IMR-90 (cell line): ENCODE measurements at regions not wholly inside any gene's neighbourhood (a gene's known extent, or its start where the extent isn't known, plus 50 kb on each side); places are given as distances from the start of the nearest gene placed in this dataset.

ENCODE experiments used
- ATAC-seq: fragments of 200-7000 bp; cut with Tn5 transposase; 2 replicates; pipeline ENCODE4 v1.9.1; 2020; ENCODE audit warnings: low read depth, mild to moderate bottlenecking, moderate library complexity
- BruUV-seq: library from RNA; stranded (reverse); fragments of 400-500 nt; replicated peaks from 2 replicates; lab custom pipeline; 2021; lab: Mats Ljungman, UMichigan
- CTCF ChIA-PET: fragments of 300-600 bp; formaldehyde crosslinking; extraction: SDS; loops from one replicate; lab custom pipeline; 2021; ENCODE audit warnings: antibody characterized with exemption; lab: Yijun Ruan, JAX
- POLR2A ChIA-PET: fragments of 300-600 bp; sonication (Branson Sonifier 250); formaldehyde crosslinking; loops from one replicate; lab custom pipeline; 2022; ENCODE audit warnings: antibody characterized with exemption; ENCODE audit not compliant: unreplicated experiment; lab: Charles Lee
- DNase-seq: peaks from one replicate; pipeline ENCODE4 v3.0.0; 2013
- H2AFZ ChIP-seq: replicated peaks from 2 replicates; pipeline ENCODE3; 2013; ENCODE audit warnings: low read length, mild to moderate bottlenecking; ENCODE audit not compliant: poor library complexity
- H2AK5ac ChIP-seq: 2 replicates; pipeline ENCODE4 v1.6.1; 2013; ENCODE audit warnings: low read depth, low read length, inconsistent platforms
- H2AK9ac ChIP-seq: replicated peaks from 2 replicates; pipeline ENCODE3; 2013; ENCODE audit warnings: mild to moderate bottlenecking, low read depth, low read length, moderate library complexity; ENCODE audit not compliant: poor library complexity
- H2BK120ac ChIP-seq: 2 replicates; pipeline ENCODE4 v1.6.1; 2013; ENCODE audit warnings: low read depth, low read length, inconsistent platforms
- H2BK15ac ChIP-seq: 3 replicates; pipeline ENCODE4 v1.6.1; 2013; ENCODE audit warnings: low read depth, low read length, inconsistent platforms
- H2BK20ac ChIP-seq: 2 replicates; pipeline ENCODE4 v1.6.1; 2013; ENCODE audit warnings: low read depth, mild to moderate bottlenecking, inconsistent platforms, low read length, moderate library complexity
- H2BK5ac ChIP-seq: 2 replicates; pipeline ENCODE4 v1.6.1; 2013; ENCODE audit warnings: mild to moderate bottlenecking, low read depth, low read length, inconsistent platforms; ENCODE audit not compliant: poor library complexity, severe bottlenecking
- H3K14ac ChIP-seq: replicated peaks from 2 replicates; pipeline ENCODE4 v1.6.1; 2013; ENCODE audit warnings: low read depth, low read length, inconsistent platforms
- H3K18ac ChIP-seq: 2 replicates; pipeline ENCODE4 v1.6.1; 2013; ENCODE audit warnings: low read depth, low read length, control low read depth
- H3K23ac ChIP-seq: 2 replicates; pipeline ENCODE4 v1.6.1; 2013; ENCODE audit warnings: low read depth, low read length, inconsistent platforms
- H3K27ac ChIP-seq: 2 replicates; pipeline ENCODE4 v1.5.1; 2013; ENCODE audit warnings: mild to moderate bottlenecking, control low read depth, low read length; ENCODE audit not compliant: insufficient read depth
- H3K27me3 ChIP-seq: 2 replicates; pipeline ENCODE4 v1.6.1; 2013; ENCODE audit warnings: low read length; ENCODE audit not compliant: control insufficient read depth, insufficient read depth
- H3K36me3 ChIP-seq: 2 replicates; pipeline ENCODE4 v1.6.1; 2013; ENCODE audit warnings: low read length, mixed read lengths; ENCODE audit not compliant: control insufficient read depth, insufficient read depth
- H3K4ac ChIP-seq: 2 replicates; pipeline ENCODE4 v1.6.1; 2013; ENCODE audit warnings: low read depth, low read length, inconsistent platforms
- H3K4me1 ChIP-seq: 2 replicates; pipeline ENCODE4 v1.6.1; 2013; ENCODE audit warnings: low read length, mixed read lengths; ENCODE audit not compliant: control insufficient read depth, insufficient read depth
- H3K4me2 ChIP-seq: 2 replicates; pipeline ENCODE4 v1.6.1; 2013; ENCODE audit warnings: low read depth, mild to moderate bottlenecking, control low read depth, low read length, moderate library complexity
- H3K4me3 ChIP-seq: 2 replicates; pipeline ENCODE4 v1.5.1; 2013; ENCODE audit warnings: low read depth, mild to moderate bottlenecking, control low read depth, low read length, moderate library complexity; ENCODE audit not compliant: insufficient read depth
- H3K56ac ChIP-seq: 2 replicates; pipeline ENCODE4 v1.6.1; 2013; ENCODE audit warnings: low read length, inconsistent platforms; ENCODE audit not compliant: insufficient read depth; ENCODE audit errors: extremely low read depth
- H3K79me1 ChIP-seq, 2 experiments: 2 replicates each; pipeline ENCODE4 v1.6.1; 2013; ENCODE audit warnings: low read length in 2 of 2, inconsistent platforms in 1 of 2, low read depth in 1 of 2
- H3K9ac ChIP-seq: 2 replicates; pipeline ENCODE4 v1.6.1; 2013; ENCODE audit warnings: low read depth, low read length, control low read depth
- H3K9me1 ChIP-seq: 2 replicates; pipeline ENCODE4 v1.6.1; 2013; ENCODE audit warnings: low read length, inconsistent platforms; ENCODE audit not compliant: insufficient read depth
- H3K9me3 ChIP-seq: 2 replicates; pipeline ENCODE4 v1.6.1; 2013; ENCODE audit warnings: low read length; ENCODE audit not compliant: control insufficient read depth, insufficient read depth
- H4K20me1 ChIP-seq: 2 replicates; pipeline ENCODE4 v1.6.1; 2013; ENCODE audit warnings: low read length, inconsistent platforms; ENCODE audit not compliant: insufficient read depth
- H4K5ac ChIP-seq: 2 replicates; pipeline ENCODE4 v1.6.1; 2013; ENCODE audit warnings: mild to moderate bottlenecking, low read depth, low read length, control low read depth
- H4K8ac ChIP-seq, 2 experiments: 2 replicates each; pipeline ENCODE4 v1.6.1; 2013; ENCODE audit warnings: low read depth in 2 of 2, low read length in 2 of 2, control low read depth in 1 of 2, inconsistent platforms in 1 of 2
- H4K91ac ChIP-seq: 2 replicates; pipeline ENCODE4 v1.6.1; 2013; ENCODE audit warnings: low read depth, low read length, inconsistent platforms; ENCODE audit not compliant: insufficient read depth
- FOS ChIP-seq: fragments of 150-350 bp; IDR thresholded peaks from 2 replicates; pipeline ENCODE4 v1.6.1; 2016; ENCODE audit warnings: low read depth, low read length
- MAFK ChIP-seq: IDR thresholded peaks from 2 replicates; pipeline ENCODE4 v1.6.1; 2012; ENCODE audit warnings: low read depth, low read length, improper control_type of control experiment
- NFE2L2 ChIP-seq: fragments of 150-350 bp; IDR thresholded peaks from 2 replicates; pipeline ENCODE4 v1.6.1; 2016; ENCODE audit warnings: low read depth, mild to moderate bottlenecking, low read length
- RAD21 ChIP-seq: IDR thresholded peaks from 2 replicates; pipeline ENCODE4 v1.6.1; 2012; ENCODE audit warnings: low read length, improper control_type of control experiment
- WGBS, 2 experiments: methylation state at CpG; one replicate each; pipeline versions ENCODE4 v1.1.5 to v1.1.7; 2013; ENCODE audit warnings: missing lambda C conversion rate in 2 of 2; ENCODE audit not compliant: insufficient read length in 1 of 2; ENCODE audit errors: extremely low coverage in 2 of 2; 5-methylcytosine and 5-hydroxymethylcytosine counted together
- dilution Hi-C: fragments of 300-500 bp; cut with HindIII; formaldehyde crosslinking; loops from one replicate; pipeline ENCODE4 v1.14.3; 2018; ENCODE audit warnings: low sequenced_read_pairs; ENCODE audit not compliant: unreplicated experiment
- in situ Hi-C: fragments of 300-500 bp; cut with MboI; formaldehyde crosslinking; loops from 3 replicates; pipeline ENCODE4 v1.14.3; 2019; ENCODE audit warnings: low sequenced_read_pairs, inconsistent platforms, mixed read lengths
- intact Hi-C: fragments of 100-400 bp; cut with micrococcal nuclease; formaldehyde crosslinking; loops from 2 replicates; pipeline ENCODE4 v1.10.0; 2022
- TF ChIP-seq, protein P1 (sequence below): fragments of 150-350 bp; IDR thresholded peaks from 2 replicates; pipeline ENCODE4 v1.6.1; 2016; ENCODE audit warnings: low read depth, mild to moderate bottlenecking, low read length, moderate library complexity, borderline replicate concordance

DNA sequence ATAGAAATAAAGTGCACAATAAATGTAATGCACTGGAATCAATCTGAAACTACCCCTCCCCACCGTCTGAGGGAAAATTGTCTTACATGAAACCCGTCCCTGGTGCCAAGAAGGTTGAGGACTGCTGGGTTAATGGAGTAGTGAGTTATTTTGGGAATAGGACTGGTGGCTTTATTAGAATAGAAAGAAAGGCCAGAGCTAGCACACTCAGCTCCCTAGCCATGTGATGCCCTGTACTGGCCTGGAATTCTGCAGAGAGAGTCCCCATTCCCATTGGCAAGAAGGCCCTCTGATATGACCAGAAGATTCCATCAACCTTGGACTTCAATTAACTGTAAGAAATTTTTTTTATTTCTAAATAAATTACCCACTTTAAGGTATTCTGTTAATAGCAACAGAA lies 393.5 kb upstream of the PCDH9 start:
- ATAC-seq (no peak), DNase-seq (no peak)
- Histone ChIP-seq H4K20me1 (no peaks in the 10 kb centered on the region), H3K79me1 (no peaks in the 10 kb centered on the region), H3K23ac (no peak overlapping the region), H3K9me3 (no peaks in the 10 kb centered on the region), H4K91ac (no peak overlapping the region), H3K4me3 (no peak overlapping the region), H2AK9ac (no peak overlapping the region), H4K8ac (no peak overlapping the region), H3K36me3 (no peaks in the 10 kb centered on the region), H3K9me1 (no peaks in the 10 kb centered on the region), H2BK5ac (no peak overlapping the region), H3K4ac (no peak overlapping the region), H2BK120ac (no peak overlapping the region), H3K14ac (no peak overlapping the region), H2BK15ac (no peak overlapping the region), H4K5ac (no peak overlapping the region), H3K27ac (no peak overlapping the region), H3K9ac (no peak overlapping the region), H3K56ac (no peak overlapping the region), H2BK20ac (no peak overlapping the region), H3K18ac (no peak overlapping the region), H3K4me1 (peaks cover 2% of the 10 kb centered on the region; the same call in 1 of the 2 replicates), H3K27me3 (no peaks in the 10 kb centered on the region), H2AK5ac (no peak overlapping the region), H2AFZ (no peak overlapping the region), H3K4me2 (no peak overlapping the region)
- in situ Hi-C loops (no loop called here), dilution Hi-C loops (no loop called here), intact Hi-C loops (no loop called here)
- no TSS peak for BruUV-seq
- TF ChIP-seq, protein P1, sequence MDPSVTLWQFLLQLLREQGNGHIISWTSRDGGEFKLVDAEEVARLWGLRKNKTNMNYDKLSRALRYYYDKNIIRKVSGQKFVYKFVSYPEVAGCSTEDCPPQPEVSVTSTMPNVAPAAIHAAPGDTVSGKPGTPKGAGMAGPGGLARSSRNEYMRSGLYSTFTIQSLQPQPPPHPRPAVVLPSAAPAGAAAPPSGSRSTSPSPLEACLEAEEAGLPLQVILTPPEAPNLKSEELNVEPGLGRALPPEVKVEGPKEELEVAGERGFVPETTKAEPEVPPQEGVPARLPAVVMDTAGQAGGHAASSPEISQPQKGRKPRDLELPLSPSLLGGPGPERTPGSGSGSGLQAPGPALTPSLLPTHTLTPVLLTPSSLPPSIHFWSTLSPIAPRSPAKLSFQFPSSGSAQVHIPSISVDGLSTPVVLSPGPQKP, result no peak
- TF ChIP-seq NFE2L2 (no peak), FOS (no peak), MAFK (no peak), RAD21 (no peak)
- ChIA-PET POLR2A (no interaction called here), CTCF (no interaction called here)
- no CpG with 5 or more reads among the region's 2 CpGs for WGBS, 2 experiments
